ENCODE measurements at regions not wholly inside any gene's neighbourhood (a gene's known extent, or its start where the extent isn't known, plus 50 kb on each side); places are given as distances from the start of the nearest gene placed in this dataset.

GRCh38 chr15:96135166-96136093 is 195.1 kb upstream of the NR2F2 start:
- no peak for TF ChIP-seq CTCF (optimal IDR thresholded peaks at IDR 0.05 in 1 of 3, IDR thresholded peaks at IDR 0.05 in 1 of 3, conservative IDR thresholded peaks at IDR 0.05 in 1 of 3; ENCODE audit: extremely low read depth in 1 of 3, insufficient read depth in 2 of 3, low read length in 3 of 3)
- TF ChIP-seq EZH2 (IDR thresholded peaks at IDR 0.05; ENCODE audit: low read length): no peak

Data from keratinocyte (primary cell).